ENCODE measurements at regions not wholly inside any gene's neighbourhood (a gene's known extent, or its start where the extent isn't known, plus 50 kb on each side); places are given as distances from the start of the nearest gene placed in this dataset.

- no peak for DNase-seq
- H3T11ph ChIP-seq (ENCODE audit: low read length), result no peak overlapping the region
- H3K27me3 ChIP-seq (ENCODE audit: insufficient read depth, low read length), result no peaks in the 10 kb centered on the region
- no peak overlapping the region for H2AK5ac ChIP-seq (ENCODE audit: insufficient read length, low read length)
- H3K79me2 ChIP-seq (ENCODE audit: insufficient read depth, low read length), result no peaks in the 10 kb centered on the region
- H3K4ac ChIP-seq (ENCODE audit: low read depth, low read length), result no peak overlapping the region
- no peak overlapping the region for H3K23ac ChIP-seq (ENCODE audit: insufficient read length, low read depth, low read length)
- Mint-ChIP-seq H3K4me1 (no peaks in the 10 kb centered on the region), H3K4me3 (no peak overlapping the region), H3K9me3 (no peaks in the 10 kb centered on the region), H3K36me3 (ENCODE audit: insufficient read depth in 1 of 3, low read depth in 3 of 3) (peaks cover 0 to 3% (median 0%) of the 10 kb centered on the region in 3 experiments; a peak in 1 of 7 replicates), H3K27me3 (ENCODE audit: low read depth) (no peaks in the 10 kb centered on the region), H3K27ac (no peak overlapping the region)
- no peak overlapping the region for H3K18ac ChIP-seq (ENCODE audit: insufficient read length, low read depth, low read length)
- H3K79me1 ChIP-seq (ENCODE audit: insufficient read depth, low read depth, low read length, poor library complexity, severe bottlenecking), result no peaks in the 10 kb centered on the region
- H3K23me2 ChIP-seq (ENCODE audit: insufficient read length, low read depth, low read length, poor library complexity, severe bottlenecking), result no peaks in the 10 kb centered on the region
- no peak overlapping the region for H4K5ac ChIP-seq (ENCODE audit: insufficient read length, low read depth, low read length)
- no peak overlapping the region for H2BK20ac ChIP-seq (ENCODE audit: low read depth, low read length, poor library complexity, severe bottlenecking)
- H2BK120ac ChIP-seq (ENCODE audit: low read depth, low read length, poor library complexity, severe bottlenecking), result no peak overlapping the region
- no CpG with 5 or more reads among the region's 3 CpGs for WGBS (ENCODE audit: extremely low coverage, insufficient read length, low lambda C conversion rate)
- no peak overlapping the region for H2BK5ac ChIP-seq (ENCODE audit: insufficient read length, low read length)
- H2BK15ac ChIP-seq (ENCODE audit: low read depth, low read length), result no peak overlapping the region
- TF ChIP-seq, protein P1, sequence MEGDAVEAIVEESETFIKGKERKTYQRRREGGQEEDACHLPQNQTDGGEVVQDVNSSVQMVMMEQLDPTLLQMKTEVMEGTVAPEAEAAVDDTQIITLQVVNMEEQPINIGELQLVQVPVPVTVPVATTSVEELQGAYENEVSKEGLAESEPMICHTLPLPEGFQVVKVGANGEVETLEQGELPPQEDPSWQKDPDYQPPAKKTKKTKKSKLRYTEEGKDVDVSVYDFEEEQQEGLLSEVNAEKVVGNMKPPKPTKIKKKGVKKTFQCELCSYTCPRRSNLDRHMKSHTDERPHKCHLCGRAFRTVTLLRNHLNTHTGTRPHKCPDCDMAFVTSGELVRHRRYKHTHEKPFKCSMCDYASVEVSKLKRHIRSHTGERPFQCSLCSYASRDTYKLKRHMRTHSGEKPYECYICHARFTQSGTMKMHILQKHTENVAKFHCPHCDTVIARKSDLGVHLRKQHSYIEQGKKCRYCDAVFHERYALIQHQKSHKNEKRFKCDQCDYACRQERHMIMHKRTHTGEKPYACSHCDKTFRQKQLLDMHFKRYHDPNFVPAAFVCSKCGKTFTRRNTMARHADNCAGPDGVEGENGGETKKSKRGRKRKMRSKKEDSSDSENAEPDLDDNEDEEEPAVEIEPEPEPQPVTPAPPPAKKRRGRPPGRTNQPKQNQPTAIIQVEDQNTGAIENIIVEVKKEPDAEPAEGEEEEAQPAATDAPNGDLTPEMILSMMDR (conservative IDR thresholded peaks at IDR 0.05), result no peak
- H3K4me2 ChIP-seq (ENCODE audit: insufficient read depth, insufficient read length, low read length), result no peak overlapping the region
- H3K14ac ChIP-seq (ENCODE audit: insufficient read depth, low read length), result no peak overlapping the region
- no peak overlapping the region for H2AFZ ChIP-seq (ENCODE audit: low read length)
- H4K8ac ChIP-seq (replicated peaks; ENCODE audit: insufficient read length, low read depth, low read length), result no peak overlapping the region
- H4K20me1 ChIP-seq (ENCODE audit: control insufficient read depth, insufficient read depth, insufficient read length), result no peaks in the 10 kb centered on the region
- H3K4me1 ChIP-seq (ENCODE audit: insufficient read depth, low read length), result no peaks in the 10 kb centered on the region
- H3K9me3 ChIP-seq (ENCODE audit: control insufficient read depth, low read depth, low read length), result no peaks in the 10 kb centered on the region
- no peak overlapping the region for H3K27ac ChIP-seq (ENCODE audit: insufficient read length, low read depth, low read length)
- H4K91ac ChIP-seq (ENCODE audit: insufficient read length, low read depth, low read length), result no peak overlapping the region
- no peak overlapping the region for H2BK12ac ChIP-seq (ENCODE audit: insufficient read length, low read depth, low read length)
- H3K56ac ChIP-seq (ENCODE audit: insufficient read length, low read depth, low read length), result no peak overlapping the region
- no peak overlapping the region for H3K9ac ChIP-seq (ENCODE audit: extremely low read depth, insufficient read length, low read length)
These were observed 283.5 kb upstream of the PDZRN3 start for GRCh38 chr3:73908218-73908617.

Data from H9 (cell line).